ENCODE measurements at regions not wholly inside any gene's neighbourhood (a gene's known extent, or its start where the extent isn't known, plus 50 kb on each side); places are given as distances from the start of the nearest gene placed in this dataset.

- no peak for TF ChIP-seq CTCF (IDR thresholded peaks at IDR 0.05 in 2 of 3, conservative IDR thresholded peaks at IDR 0.05 in 1 of 3; ENCODE audit: borderline replicate concordance in 1 of 3, insufficient read depth in 1 of 3, low read depth in 2 of 3, low read length in 2 of 3)
- no peak for TF ChIP-seq POLR2A (IDR thresholded peaks at IDR 0.05; ENCODE audit: borderline replicate concordance, extremely low read depth, insufficient read depth, insufficient read length)
- TF ChIP-seq ZFX (IDR thresholded peaks at IDR 0.05) = no peak
- no peak for TF ChIP-seq EZH2phosphoT487 (IDR thresholded peaks at IDR 0.05; ENCODE audit: borderline replicate concordance)
- TF ChIP-seq RAD21 (IDR thresholded peaks at IDR 0.05; ENCODE audit: low read depth) = no peak
- TF ChIP-seq JUND (IDR thresholded peaks at IDR 0.05) = no peak
- no peak for TF ChIP-seq CBX3 (IDR thresholded peaks at IDR 0.05; ENCODE audit: low read depth)
- no peak for TF ChIP-seq TCF7L2 (IDR thresholded peaks at IDR 0.05; ENCODE audit: borderline replicate concordance, extremely low read depth, insufficient read depth, insufficient read length)
- TF ChIP-seq ZBTB33 (IDR thresholded peaks at IDR 0.05; ENCODE audit: extremely low read depth, insufficient replicate concordance, low read length) = no peak
- no peak for TF ChIP-seq REST (IDR thresholded peaks at IDR 0.05; ENCODE audit: low read depth)
- no peak for TF ChIP-seq CEBPB (IDR thresholded peaks at IDR 0.05; ENCODE audit: low read depth)
These were observed 109.9 kb upstream of the ID2 start for GRCh38 chr2:8571792-8572499.
